Heart left ventricle (tissue), 16 donors: ENCODE measurements at regions not wholly inside any gene's neighbourhood (a gene's known extent, or its start where the extent isn't known, plus 50 kb on each side); places are given as distances from the start of the nearest gene placed in this dataset.
A peak's percentile ranks its signal among the peaks of the same experiment; 100 is the strongest.

Experiments used
- ATAC-seq, 4 donors: fragments of 200-7000 bp; cut with Tn5 transposase; one replicate each; pipeline ENCODE4 v1.9.1; 2020 to 2022; ENCODE audit warnings: moderate library complexity in 4 of 4, mild to moderate bottlenecking in 3 of 4, moderate number of reproducible peaks in 1 of 4
- DNase-seq, 5 donors: peaks; one replicate each; pipeline ENCODE4 v3.0.0-alpha.2; 2020
- H3K27ac ChIP-seq, 12 donors: fragments of 200-600 bp; sonication (generic) in 4 of 12; one replicate each; pipeline versions ENCODE4 v1.5.0 to v1.8.0; 2016 to 2022; ENCODE audit warnings: mild to moderate bottlenecking in 2 of 12
- H3K27me3 ChIP-seq, 9 donors: fragments of 200-600 bp; sonication (generic) in 2 of 9; one replicate each; pipeline versions ENCODE4 v1.5.1 to v1.8.0; 2016 to 2022; ENCODE audit warnings: mild to moderate bottlenecking in 3 of 9
- H3K36me3 ChIP-seq, 9 donors: fragments of 200-600 bp; sonication (generic) in 2 of 9; one replicate each; pipeline versions ENCODE4 v1.5.0 to v1.8.0; 2018 to 2022; ENCODE audit warnings: mild to moderate bottlenecking in 2 of 9
- H3K4me1 ChIP-seq, 12 donors: fragments of 200-600 bp; sonication (generic) in 4 of 12; one replicate each; pipeline versions ENCODE4 v1.5.0 to v1.8.0; 2016 to 2022; ENCODE audit warnings: mild to moderate bottlenecking in 3 of 12
- H3K4me3 ChIP-seq, 12 donors: fragments of 200-600 bp; sonication (generic) in 4 of 12; one replicate each; pipeline versions ENCODE4 v1.5.0 to v1.8.0; 2017 to 2022; ENCODE audit warnings: mild to moderate bottlenecking in 9 of 12, moderate library complexity in 4 of 12
- H3K9me3 ChIP-seq, 12 donors: fragments of 200-600 bp; sonication (generic) in 4 of 12; one replicate each; pipeline versions ENCODE4 v1.5.0 to v1.8.0; 2016 to 2022; ENCODE audit warnings: mild to moderate bottlenecking in 1 of 12
- CTCF ChIP-seq, 12 donors: fragments of 200-600 bp; sonication (generic) in 4 of 12; IDR thresholded peaks; one replicate each; pipeline versions ENCODE4 v1.5.0 to v1.8.0; 2018 to 2022; ENCODE audit warnings: antibody characterized with exemption in 12 of 12, mild to moderate bottlenecking in 5 of 12
- POLR2A ChIP-seq, 2 donors: fragments of 450-650 bp; IDR thresholded peaks; one replicate each; pipeline ENCODE4 v1.6.1; 2017; ENCODE audit warnings: antibody characterized with exemption in 2 of 2, mild to moderate bottlenecking in 2 of 2, moderate library complexity in 2 of 2
- WGBS, 4 donors: extraction: QIAGEN DNeasy Blood & Tissue Kit in 2 of 4; methylation state at CpG; one replicate each; pipeline versions ENCODE4 v1.1.5 to v1.1.7; 2013 to 2018; 5-methylcytosine and 5-hydroxymethylcytosine counted together
- intact Hi-C, 10 donors: fragments of 100-400 bp; cut with DNase I; formaldehyde crosslinking; loops; one replicate each; pipeline versions ENCODE4 v1.11.1 to v1.14.2; 2022
- donor health status: ischemic (EF 13 %, LVEDD 7.1; RV severe dilation, severe dysfunction).
- donor health status: healthy with polysubstance abuse.
- donor health status: DM: no; HTN: yes; CAD: no.
- donor health status: DM: no; HTN: no; CAD: no.
- donor health status: ischemic (EF 25% LVEDD 6.9; RV normal size, moderate dysfunction).
- donor health status: ischemic (EF 25% LVEDD 5.7; RV mildly dilated, moderate dysfunction).
- donor health status: healthy.
- donor health status: DM: yes; HTN: yes; CAD: no.
- donor health status: ischemic (EF 35%, LVEDD 5.7; RV mildly dilated, moderate dysfunction).
- donor health status: nonischemic (EF 11% LVEDD 7.7; RV severe dilation, severe dysfunction).
- donor health status: DM: yes; HTN: yes; CAD: no.
- donor health status: PGD.
- donor health status: ischemic (EF 29% LVEDD 5.4; RV normal size, mild dysfunction).
- donor health status: nonischemic (EF 23%, LVEDD 6.1; RV moderate dilation, normal function).

GRCh38 chr2:237260686-237261085 is 153.3 kb downstream of the COL6A3 start:
- H3K9me3 ChIP-seq, result no peaks in the 10 kb centered on the region
- peaks cover 0 to 53% (median 4%) of the 10 kb centered on the region in 12 donors for H3K4me1 ChIP-seq
- DNase-seq (no peak), ATAC-seq (no peak)
- intact Hi-C loops, result no loop called here
- 92 to 97% (median 95%) methylated on average over 4 of the region's 4 CpGs for WGBS, 4 donors
- TF ChIP-seq CTCF (IDR thresholded peaks at IDR 0.05), result no peak
- no peak for TF ChIP-seq POLR2A (IDR thresholded peaks at IDR 0.05)
- no peak overlapping the region for H3K27ac ChIP-seq
- no peaks in the 10 kb centered on the region for H3K36me3 ChIP-seq
- H3K27me3 ChIP-seq, result no peaks in the 10 kb centered on the region
- H3K4me3 ChIP-seq, result no peak overlapping the region

GRCh38 chr2:237261327-237261726 is 152.6 kb downstream of the COL6A3 start:
- intact Hi-C loops, result no loop called here

GRCh38 chr2:237262838-237263771 is 150.9 kb downstream of the COL6A3 start:
- no peaks in the 10 kb centered on the region for H3K27me3 ChIP-seq
- no peaks in the 10 kb centered on the region for H3K36me3 ChIP-seq
- WGBS, 4 donors, result 86 to 92% (median 87%) methylated on average over 10 of the region's 10 CpGs
- no peak for TF ChIP-seq CTCF (IDR thresholded peaks at IDR 0.05)
- no peak for TF ChIP-seq POLR2A (IDR thresholded peaks at IDR 0.05)
- intact Hi-C loops, result no loop called here
- no peak overlapping the region for H3K4me3 ChIP-seq
- DNase-seq, result no peak
- H3K9me3 ChIP-seq, result no peaks in the 10 kb centered on the region
- peak overlapping the region in 5 of 12 donors; percentile 16 to 83 (median 38) for H3K27ac ChIP-seq
- H3K4me1 ChIP-seq, result peaks cover 0 to 37% (median 0%) of the 10 kb centered on the region in 12 donors
- peak in 3 of 4 donors; percentile 50 to 81 (median 63) for ATAC-seq

More at GRCh38 chr2:237261327-237261726, 152.6 kb downstream of the COL6A3 start:
- Histone ChIP-seq H3K4me1 (peaks cover 0 to 53% (median 4%) of the 10 kb centered on the region in 12 donors), H3K9me3 (no peaks in the 10 kb centered on the region), H3K27me3 (no peaks in the 10 kb centered on the region), H3K27ac (peak overlapping the region in 1 of 12 donors; percentile 83), H3K36me3 (no peaks in the 10 kb centered on the region), H3K4me3 (no peak overlapping the region)
- WGBS, 4 donors, result 90 to 93% (median 93%) methylated on average over 3 of the region's 3 CpGs
- no peak for TF ChIP-seq CTCF (IDR thresholded peaks at IDR 0.05)
- ATAC-seq, result no peak
- no peak for DNase-seq

- TF ChIP-seq POLR2A (IDR thresholded peaks at IDR 0.05) (no peak), CTCF (IDR thresholded peaks at IDR 0.05) (no peak)
- no peaks in the 10 kb centered on the region for H3K27me3 ChIP-seq
- peak overlapping the region in 1 of 12 donors; percentile 83 for H3K27ac ChIP-seq
- WGBS, 4 donors, result 86 to 91% (median 89%) methylated on average over 18 of the region's 18 CpGs
- H3K9me3 ChIP-seq, result no peaks in the 10 kb centered on the region
- no peak overlapping the region for H3K4me3 ChIP-seq
- H3K4me1 ChIP-seq, result peaks cover 0 to 25% (median 0%) of the 10 kb centered on the region in 12 donors
- DNase-seq (no peak), ATAC-seq (peak in 1 of 4 donors; percentile 61)
- no peaks in the 10 kb centered on the region for H3K36me3 ChIP-seq
- intact Hi-C loops, result no loop called here
These were observed 149.3 kb downstream of the COL6A3 start for GRCh38 chr2:237264480-237265219.
